Panc1 (cell line): ENCODE measurements at regions not wholly inside any gene's neighbourhood (a gene's known extent, or its start where the extent isn't known, plus 50 kb on each side); places are given as distances from the start of the nearest gene placed in this dataset.
"Not testable (repeated sequence)": the region's sequence is repeated elsewhere in the genome, so short reads cannot be mapped to it uniquely, and the experiment has no call there.

Experiments used
- ATAC-seq: fragments of 200-7000 bp; cut with Tn5 transposase; 2 replicates; pipeline ENCODE4 v1.9.1; 2020; ENCODE audit warnings: mild to moderate bottlenecking, moderate library complexity
- BruUV-seq: library from RNA; stranded (reverse); fragments of 400-500 nt; replicated peaks from 2 replicates; lab custom pipeline; 2021; lab: Mats Ljungman, UMichigan
- CTCF ChIA-PET: fragments of 300-600 bp; sonication (Branson Sonifier 250); formaldehyde crosslinking; loops from one replicate; lab custom pipeline; 2022; ENCODE audit warnings: antibody characterized with exemption; lab: Charles Lee
- POLR2A ChIA-PET: fragments of 300-600 bp; sonication (Branson Sonifier 250); formaldehyde crosslinking; loops from one replicate; lab custom pipeline; 2022; ENCODE audit warnings: antibody characterized with exemption; lab: Charles Lee
- DNase-seq: peaks from one replicate; pipeline ENCODE4 v3.0.0-alpha.2; 2010; ENCODE audit warnings: low read depth, low spot score
- H3K27ac ChIP-seq: 2 replicates; pipeline ENCODE4 v1.5.1; 2011; ENCODE audit warnings: mild to moderate bottlenecking, low read length, inconsistent platforms
- H3K27me3 ChIP-seq: fragments of 200-500 bp; sonication (Bioruptor generic); 2 replicates; pipeline ENCODE4 v1.6.0; 2014; ENCODE audit warnings: low read length, inconsistent platforms; ENCODE audit not compliant: control insufficient read depth, insufficient read depth
- H3K36me3 ChIP-seq: fragments of 200-500 bp; sonication (Bioruptor generic); 2 replicates; pipeline ENCODE4 v1.5.1; 2014; ENCODE audit warnings: inconsistent platforms, mild to moderate bottlenecking, low read length, moderate library complexity; ENCODE audit not compliant: control insufficient read depth, insufficient read depth
- H3K4me1 ChIP-seq: 2 replicates; pipeline ENCODE4 v1.5.1; 2011; ENCODE audit warnings: inconsistent platforms, mild to moderate bottlenecking, low read length, moderate library complexity; ENCODE audit not compliant: control insufficient read depth, insufficient read depth
- H3K4me3 ChIP-seq, 2 experiments: 2 replicates each; pipeline ENCODE4 v1.5.1; 2011 to 2012; ENCODE audit warnings: low read depth in 2 of 2, low read length in 2 of 2, mild to moderate bottlenecking in 2 of 2, inconsistent platforms in 1 of 2, moderate library complexity in 1 of 2
- H3K9me3 ChIP-seq: fragments of 200-500 bp; sonication (Bioruptor generic); 2 replicates; pipeline ENCODE4 v1.5.1; 2014; ENCODE audit warnings: low read depth, mild to moderate bottlenecking, inconsistent platforms, low read length, moderate library complexity; ENCODE audit not compliant: control insufficient read depth, insufficient read depth
- POLR2AphosphoS5 ChIP-seq: IDR thresholded peaks from 2 replicates; pipeline ENCODE4 v1.6.1; 2012; ENCODE audit warnings: mild to moderate bottlenecking, low read depth, low read length, moderate library complexity
- REST ChIP-seq, 2 experiments: IDR thresholded peaks; 2 replicates each; pipeline ENCODE4 v1.6.1; 2011 to 2012; ENCODE audit warnings: low read depth in 2 of 2, control low read depth in 1 of 2, low read length in 1 of 2, mild to moderate bottlenecking in 1 of 2, moderate library complexity in 1 of 2; ENCODE audit not compliant: insufficient read depth in 1 of 2
- SIN3A ChIP-seq: IDR thresholded peaks from 2 replicates; pipeline ENCODE4 v1.6.1; 2012; ENCODE audit warnings: low read depth, mild to moderate bottlenecking, low read length, moderate library complexity, borderline replicate concordance; ENCODE audit not compliant: insufficient read depth
- TCF7L2 ChIP-seq: IDR thresholded peaks from 2 replicates; pipeline ENCODE4 v1.6.1; 2011; ENCODE audit warnings: mild to moderate bottlenecking, low read depth, low read length, inconsistent platforms
- in situ Hi-C: cut with HindIII; loops from 2 replicates; pipeline ENCODE4 v1.10.0; 2016; ENCODE audit warnings: low sequenced_read_pairs, low pct_unique_long_range_greater_than_20kb
- intact Hi-C: fragments of 100-400 bp; cut with micrococcal nuclease; formaldehyde crosslinking; loops from one replicate; pipeline ENCODE4 v1.10.0; 2022; ENCODE audit not compliant: unreplicated experiment
- TF ChIP-seq, protein P1 (sequence below): fragments of 450-650 bp; IDR thresholded peaks from 2 replicates; pipeline ENCODE4 v1.5.1; 2017; ENCODE audit warnings: mild to moderate bottlenecking

- in situ Hi-C loops (no loop called here), intact Hi-C loops (no loop called here)
- DNase-seq (no peak), ATAC-seq (no peak)
- TF ChIP-seq SIN3A (no peak), POLR2AphosphoS5 (no peak), REST (IDR thresholded peaks at IDR 0.05; ENCODE audit: insufficient read depth in 1 of 2, low read depth in 2 of 2, low read length in 1 of 2) (no peak), TCF7L2 (no peak)
- TF ChIP-seq, protein P1, sequence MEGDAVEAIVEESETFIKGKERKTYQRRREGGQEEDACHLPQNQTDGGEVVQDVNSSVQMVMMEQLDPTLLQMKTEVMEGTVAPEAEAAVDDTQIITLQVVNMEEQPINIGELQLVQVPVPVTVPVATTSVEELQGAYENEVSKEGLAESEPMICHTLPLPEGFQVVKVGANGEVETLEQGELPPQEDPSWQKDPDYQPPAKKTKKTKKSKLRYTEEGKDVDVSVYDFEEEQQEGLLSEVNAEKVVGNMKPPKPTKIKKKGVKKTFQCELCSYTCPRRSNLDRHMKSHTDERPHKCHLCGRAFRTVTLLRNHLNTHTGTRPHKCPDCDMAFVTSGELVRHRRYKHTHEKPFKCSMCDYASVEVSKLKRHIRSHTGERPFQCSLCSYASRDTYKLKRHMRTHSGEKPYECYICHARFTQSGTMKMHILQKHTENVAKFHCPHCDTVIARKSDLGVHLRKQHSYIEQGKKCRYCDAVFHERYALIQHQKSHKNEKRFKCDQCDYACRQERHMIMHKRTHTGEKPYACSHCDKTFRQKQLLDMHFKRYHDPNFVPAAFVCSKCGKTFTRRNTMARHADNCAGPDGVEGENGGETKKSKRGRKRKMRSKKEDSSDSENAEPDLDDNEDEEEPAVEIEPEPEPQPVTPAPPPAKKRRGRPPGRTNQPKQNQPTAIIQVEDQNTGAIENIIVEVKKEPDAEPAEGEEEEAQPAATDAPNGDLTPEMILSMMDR: no peak
- Histone ChIP-seq H3K36me3 (no peaks in the 10 kb centered on the region), H3K4me3 (no peak overlapping the region), H3K9me3 (no peaks in the 10 kb centered on the region), H3K4me1 (no peaks in the 10 kb centered on the region), H3K27me3 (0 out of 2 replicates have a peak, but pooled peaks cover 3% of the 10 kb centered on the region), H3K27ac (no peak overlapping the region)
- CTCF ChIA-PET: no interaction called here
- no TSS peak for BruUV-seq
- POLR2A ChIA-PET: no interaction called here
These were observed 105.4 kb upstream of the RBBP8 start for GRCh38 chr18:22827741-22828140.

- TF ChIP-seq TCF7L2 (no peak), REST (IDR thresholded peaks at IDR 0.05; ENCODE audit: insufficient read depth in 1 of 2, low read depth in 2 of 2, low read length in 1 of 2) (no peak), POLR2AphosphoS5 (no peak), SIN3A (no peak)
- TF ChIP-seq, protein P1: no peak
- Histone ChIP-seq H3K9me3 (no peaks in the 10 kb centered on the region), H3K36me3 (no peaks in the 10 kb centered on the region), H3K27me3 (0 out of 2 replicates have a peak, but pooled peaks cover 3% of the 10 kb centered on the region), H3K4me3 (no peak overlapping the region), H3K4me1 (no peaks in the 10 kb centered on the region), H3K27ac (no peak overlapping the region)
- POLR2A ChIA-PET: no interaction called here
- in situ Hi-C loops: no loop called here
- ATAC-seq (no peak), DNase-seq (no peak)
- no TSS peak for BruUV-seq
- CTCF ChIA-PET: no interaction called here
- intact Hi-C loops: no loop called here
These were observed 105.0 kb upstream of the RBBP8 start for GRCh38 chr18:22828171-22828570.

DNA sequence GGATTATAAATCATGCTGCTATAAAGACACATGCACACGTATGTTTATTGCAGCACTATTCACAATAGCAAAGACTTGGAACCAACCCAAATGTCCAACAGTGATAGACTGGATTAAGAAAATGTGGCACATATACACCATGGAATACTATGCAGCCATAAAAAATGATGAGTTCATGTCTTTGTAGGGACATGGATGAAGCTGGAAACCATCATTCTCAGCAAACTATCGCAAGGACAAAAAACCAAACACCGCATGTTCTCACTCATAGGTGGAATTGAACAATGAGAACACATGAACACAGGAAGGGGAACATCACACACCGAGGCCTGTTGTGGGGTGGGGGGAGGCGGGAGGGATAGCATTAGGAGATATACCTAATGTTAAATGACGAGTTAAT is 104.5 kb upstream of the RBBP8 start:
- CTCF ChIA-PET: not testable (repeated sequence)

More for the DNA sequence above, 104.5 kb upstream of the RBBP8 start:
- H3K36me3 ChIP-seq, H3K9me3 ChIP-seq, H3K4me3 ChIP-seq, in situ Hi-C loops, POLR2A ChIA-PET, BruUV-seq, H3K4me1 ChIP-seq, H3K27ac ChIP-seq, DNase-seq, ATAC-seq, H3K27me3 ChIP-seq, intact Hi-C loops: not testable (repeated sequence)
